PC-3 (cell line): ENCODE measurements at regions not wholly inside any gene's neighbourhood (a gene's known extent, or its start where the extent isn't known, plus 50 kb on each side); places are given as distances from the start of the nearest gene placed in this dataset.

Experiments used
- ATAC-seq: fragments of 200-7000 bp; cut with Tn5 transposase; 2 replicates; pipeline ENCODE4 v1.9.1; 2020; ENCODE audit warnings: mild to moderate bottlenecking, moderate library complexity
- BruUV-seq: library from RNA; stranded (reverse); fragments of 400-500 nt; replicated peaks from 2 replicates; lab custom pipeline; 2021; lab: Mats Ljungman, UMichigan
- CTCF ChIA-PET: fragments of 300-600 bp; sonication (Branson Sonifier 250); formaldehyde crosslinking; loops from one replicate; lab custom pipeline; 2022; ENCODE audit warnings: antibody characterized with exemption; lab: Charles Lee
- POLR2A ChIA-PET: fragments of 300-600 bp; sonication (Branson Sonifier 250); formaldehyde crosslinking; loops from one replicate; lab custom pipeline; 2022; ENCODE audit warnings: antibody characterized with exemption; ENCODE audit not compliant: unreplicated experiment; lab: Charles Lee
- DNase-seq: peaks from one replicate; pipeline ENCODE4 v3.0.0-alpha.2; 2015
- H2AFZ ChIP-seq: fragments of 300-600 bp; sonication (generic); 2 replicates; pipeline ENCODE4 v1.6.0; 2016; ENCODE audit warnings: antibody characterized with exemption, low read length
- H3F3A ChIP-seq: fragments of 300-600 bp; sonication (generic); one replicate; pipeline ENCODE4 v1.6.0; 2017; ENCODE audit warnings: antibody characterized with exemption, low read length, control low read depth, mild to moderate bottlenecking; ENCODE audit not compliant: unreplicated experiment
- H3K27ac ChIP-seq: fragments of 300-600 bp; sonication (generic); 2 replicates; pipeline ENCODE4 v1.5.1; 2016; ENCODE audit warnings: mild to moderate bottlenecking, low read length
- H3K27me3 ChIP-seq: fragments of 300-600 bp; sonication (generic); 2 replicates; pipeline ENCODE4 v1.6.1; 2016; ENCODE audit warnings: low read length, mixed read lengths
- H3K36me3 ChIP-seq: fragments of 300-600 bp; sonication (generic); 2 replicates; pipeline ENCODE4 v1.6.1; 2016; ENCODE audit warnings: low read depth, mixed run types, low read length, mixed read lengths
- H3K4me1 ChIP-seq: fragments of 300-600 bp; sonication (generic); 2 replicates; pipeline ENCODE4 v1.5.1; 2016; ENCODE audit warnings: low read length; ENCODE audit not compliant: insufficient read depth
- H3K4me2 ChIP-seq: fragments of 300-600 bp; sonication (generic); 2 replicates; pipeline ENCODE4 v1.6.0; 2016; ENCODE audit warnings: low read length
- H3K4me3 ChIP-seq: fragments of 300-600 bp; sonication (generic); 2 replicates; pipeline ENCODE4 v1.5.1; 2016; ENCODE audit warnings: mild to moderate bottlenecking, low read length, mixed read lengths
- H3K79me2 ChIP-seq: fragments of 300-600 bp; sonication (generic); 2 replicates; pipeline ENCODE4 v1.6.1; 2017; ENCODE audit warnings: low read length, mixed read lengths
- H3K9ac ChIP-seq: fragments of 300-600 bp; sonication (generic); 2 replicates; pipeline ENCODE4 v1.6.0; 2016; ENCODE audit warnings: mild to moderate bottlenecking, low read length
- H3K9me2 ChIP-seq: fragments of 300-600 bp; sonication (generic); replicated peaks from 2 replicates; pipeline ENCODE4 v1.6.1; 2016; ENCODE audit warnings: mixed run types, low read length, mixed read lengths
- H3K9me3 ChIP-seq: fragments of 300-600 bp; sonication (generic); 2 replicates; pipeline ENCODE4 v1.6.1; 2016; ENCODE audit warnings: low read length, mixed read lengths
- H4K20me1 ChIP-seq: fragments of 300-600 bp; sonication (generic); 2 replicates; pipeline ENCODE4 v1.6.1; 2016; ENCODE audit warnings: low read length, mixed read lengths
- CTCF ChIP-seq: fragments of 300-600 bp; sonication (generic); conservative IDR thresholded peaks from 2 replicates; pipeline ENCODE4 v1.5.1; 2017; ENCODE audit warnings: antibody characterized with exemption, low read depth, mild to moderate bottlenecking, low read length
- EZH2 ChIP-seq: fragments of 300-600 bp; sonication (generic); IDR thresholded peaks from one replicate; pipeline ENCODE4 v1.6.1; 2017; ENCODE audit warnings: antibody characterized with exemption, mild to moderate bottlenecking, low read length; ENCODE audit not compliant: unreplicated experiment
- EZH2phosphoT487 ChIP-seq: fragments of 300-600 bp; sonication (generic); IDR thresholded peaks from 2 replicates; pipeline ENCODE4 v1.6.1; 2018; ENCODE audit warnings: mild to moderate bottlenecking, antibody characterized with exemption, low read length, borderline replicate concordance
- intact Hi-C: fragments of 100-400 bp; cut with micrococcal nuclease; formaldehyde crosslinking; loops from 2 replicates; pipeline ENCODE4 v1.9.0; 2023

- no peaks in the 10 kb centered on the region for H3F3A ChIP-seq
- CTCF ChIA-PET, result no interaction called here
These were observed 167.8 kb upstream of the TLE3 start for GRCh38 chr15:70265466-70265978.

GRCh38 chr15:70264738-70265465 lies 167.2 kb upstream of the TLE3 start:
- no peaks in the 10 kb centered on the region for H3K79me2 ChIP-seq
- H3K27ac ChIP-seq, result no peak overlapping the region
- no peaks in the 10 kb centered on the region for H3K9me2 ChIP-seq
- CTCF ChIA-PET, result no interaction called here
- H3K4me1 ChIP-seq, result peaks cover 25% of the 10 kb centered on the region
- no peak overlapping the region for H3K9ac ChIP-seq
- no peak overlapping the region for H2AFZ ChIP-seq
- H3K4me3 ChIP-seq, result no peak overlapping the region
- BruUV-seq, result no TSS peak
- no peaks in the 10 kb centered on the region for H3K36me3 ChIP-seq
- intact Hi-C loops, result no loop called here
- DNase-seq (no peak), ATAC-seq (no peak)
- no peak overlapping the region for H3K4me2 ChIP-seq
- no peaks in the 10 kb centered on the region for H3K9me3 ChIP-seq
- no peaks in the 10 kb centered on the region for H3K27me3 ChIP-seq
- no peaks in the 10 kb centered on the region for H3F3A ChIP-seq
- TF ChIP-seq EZH2phosphoT487 (no peak), EZH2 (no peak), CTCF (no peak)
- no peaks in the 10 kb centered on the region for H4K20me1 ChIP-seq
- POLR2A ChIA-PET, result no interaction called here

More at GRCh38 chr15:70265466-70265978, 167.8 kb upstream of the TLE3 start:
- no peak overlapping the region for H3K9ac ChIP-seq
- H2AFZ ChIP-seq, result no peak overlapping the region
- no peaks in the 10 kb centered on the region for H3K27me3 ChIP-seq
- no peak overlapping the region for H3K4me2 ChIP-seq
- H3K4me1 ChIP-seq, result peaks cover 32% of the 10 kb centered on the region
- no TSS peak for BruUV-seq
- H3K4me3 ChIP-seq, result no peak overlapping the region
- H3K79me2 ChIP-seq, result no peaks in the 10 kb centered on the region
- intact Hi-C loops, result no loop called here
- POLR2A ChIA-PET, result no interaction called here
- no peaks in the 10 kb centered on the region for H3K9me2 ChIP-seq
- H3K27ac ChIP-seq, result no peak overlapping the region
- no peaks in the 10 kb centered on the region for H4K20me1 ChIP-seq
- H3K9me3 ChIP-seq, result no peaks in the 10 kb centered on the region
- no peak for DNase-seq
- TF ChIP-seq CTCF (peak; percentile 27; the same call in 1 of the 2 replicates), EZH2phosphoT487 (no peak)
- no peaks in the 10 kb centered on the region for H3K36me3 ChIP-seq
- ATAC-seq, result no peak

GRCh38 chr15:70264014-70264582 lies 166.4 kb upstream of the TLE3 start:
- H3K4me2 ChIP-seq, result no peak overlapping the region
- no peaks in the 10 kb centered on the region for H3K36me3 ChIP-seq
- no peak for ATAC-seq
- H2AFZ ChIP-seq, result no peak overlapping the region
- no peaks in the 10 kb centered on the region for H3K27me3 ChIP-seq
- no peak overlapping the region for H3K4me3 ChIP-seq
- H3K9me3 ChIP-seq, result no peaks in the 10 kb centered on the region
- intact Hi-C loops, result no loop called here
- TF ChIP-seq CTCF (no peak), EZH2 (no peak), EZH2phosphoT487 (no peak)
- H4K20me1 ChIP-seq, result no peaks in the 10 kb centered on the region
- H3K9ac ChIP-seq, result no peak overlapping the region
- H3K9me2 ChIP-seq, result no peaks in the 10 kb centered on the region
- H3K27ac ChIP-seq, result no peak overlapping the region
- H3F3A ChIP-seq, result no peaks in the 10 kb centered on the region
- no peaks in the 10 kb centered on the region for H3K79me2 ChIP-seq
- DNase-seq, result no peak
- ChIA-PET POLR2A (no interaction called here), CTCF (interaction anchor here (0.6 kb wide), 1 partner anchor 870 kb away, joined by 4 read pairs; no protein-coding TSS in a partner anchor)
- no TSS peak for BruUV-seq
- H3K4me1 ChIP-seq, result peaks cover 17% of the 10 kb centered on the region
